ENCODE measurements at regions not wholly inside any gene's neighbourhood (a gene's known extent, or its start where the extent isn't known, plus 50 kb on each side); places are given as distances from the start of the nearest gene placed in this dataset.

GRCh38 chr2:183536290-183536689, 412.0 kb downstream of the NUP35 start:
- H3K79me2 ChIP-seq (ENCODE audit: insufficient read depth), result no peaks in the 10 kb centered on the region
- no peaks in the 10 kb centered on the region for H3F3A ChIP-seq (replicated peaks; ENCODE audit: insufficient read depth)
- no peak overlapping the region for H3K4me3 ChIP-seq (ENCODE audit: low read depth in 2 of 2, low read length in 1 of 2)
- no peaks in the 10 kb centered on the region for H3K9me2 ChIP-seq
- ChIA-PET POLR2A (no interaction called here), CTCF (no interaction called here)
- H3K4me2 ChIP-seq, result no peak overlapping the region
- H2AFZ ChIP-seq (ENCODE audit: low read depth), result no peak overlapping the region
- H3K9ac ChIP-seq, result no peak overlapping the region
- no peaks in the 10 kb centered on the region for H3K27me3 ChIP-seq (ENCODE audit: insufficient read depth)
- H3K4me1 ChIP-seq (ENCODE audit: control insufficient read depth in 1 of 2, insufficient read depth in 2 of 2, low read depth in 1 of 2, low read length in 1 of 2), result no peaks in the 10 kb centered on the region; a peak in 1 of 4 replicates
- 55% methylated on average over 3 of the region's 3 CpGs for WGBS (ENCODE audit: low lambda C conversion rate)
- H3K36me3 ChIP-seq (replicated peaks in 1 of 2; ENCODE audit: control insufficient read depth in 1 of 2, insufficient read depth in 2 of 2, low read length in 1 of 2), result no peaks in the 10 kb centered on the region
- no peaks in the 10 kb centered on the region for H3K9me3 ChIP-seq
- H3K27ac ChIP-seq (ENCODE audit: low read depth in 2 of 2, low read length in 1 of 2), result no peak overlapping the region
- H4K20me1 ChIP-seq (ENCODE audit: insufficient read depth), result no peaks in the 10 kb centered on the region
- TF ChIP-seq CHD2 (IDR thresholded peaks at IDR 0.05; ENCODE audit: low read length, partially characterized antibody) (no peak), TAF1 (IDR thresholded peaks at IDR 0.05; ENCODE audit: borderline replicate concordance, low read depth, low read length) (no peak), TEAD4 (IDR thresholded peaks at IDR 0.05; ENCODE audit: borderline replicate concordance, insufficient read depth) (no peak), RXRA (IDR thresholded peaks at IDR 0.05; ENCODE audit: borderline replicate concordance, low read depth) (no peak), TCF12 (IDR thresholded peaks at IDR 0.05) (no peak), JUND (IDR thresholded peaks at IDR 0.05) (no peak), ZBTB33 (IDR thresholded peaks at IDR 0.05; ENCODE audit: borderline replicate concordance, low read depth) (no peak), EZH2phosphoT487 (IDR thresholded peaks at IDR 0.05; ENCODE audit: borderline replicate concordance, low read depth) (no peak), RCOR1 (IDR thresholded peaks at IDR 0.05; ENCODE audit: low read length) (no peak)
- TF ChIP-seq, protein P1, sequence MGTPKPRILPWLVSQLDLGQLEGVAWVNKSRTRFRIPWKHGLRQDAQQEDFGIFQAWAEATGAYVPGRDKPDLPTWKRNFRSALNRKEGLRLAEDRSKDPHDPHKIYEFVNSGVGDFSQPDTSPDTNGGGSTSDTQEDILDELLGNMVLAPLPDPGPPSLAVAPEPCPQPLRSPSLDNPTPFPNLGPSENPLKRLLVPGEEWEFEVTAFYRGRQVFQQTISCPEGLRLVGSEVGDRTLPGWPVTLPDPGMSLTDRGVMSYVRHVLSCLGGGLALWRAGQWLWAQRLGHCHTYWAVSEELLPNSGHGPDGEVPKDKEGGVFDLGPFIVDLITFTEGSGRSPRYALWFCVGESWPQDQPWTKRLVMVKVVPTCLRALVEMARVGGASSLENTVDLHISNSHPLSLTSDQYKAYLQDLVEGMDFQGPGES (IDR thresholded peaks at IDR 0.05; ENCODE audit: low read depth, low read length), result no peak
- DNase-seq, result no peak

DNA sequence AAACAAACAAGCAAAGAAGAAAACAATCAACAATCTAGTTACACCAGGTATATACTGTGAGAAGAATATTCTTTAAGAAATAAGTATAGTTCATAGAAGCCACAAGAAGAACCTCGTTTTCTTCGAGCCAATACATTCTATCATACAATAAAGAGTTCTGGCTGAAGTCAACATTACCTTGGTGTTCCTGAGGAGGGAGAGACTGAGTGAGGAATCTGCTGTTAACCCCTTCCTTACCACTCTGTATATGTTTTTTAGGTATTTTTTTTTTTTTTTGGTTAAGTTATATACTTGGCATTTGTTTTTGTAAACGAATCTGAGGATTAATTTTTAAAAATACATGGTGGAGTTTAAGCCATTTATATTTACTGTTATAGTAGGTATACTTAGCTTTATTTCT, 412.5 kb downstream of the NUP35 start:
- Histone ChIP-seq H3K4me3 (ENCODE audit: low read depth in 2 of 2, low read length in 1 of 2) (no peak overlapping the region), H3F3A (replicated peaks; ENCODE audit: insufficient read depth) (no peaks in the 10 kb centered on the region), H3K79me2 (ENCODE audit: insufficient read depth) (no peaks in the 10 kb centered on the region), H3K4me2 (no peak overlapping the region), H3K9ac (no peak overlapping the region), H3K27ac (ENCODE audit: low read depth in 2 of 2, low read length in 1 of 2) (no peak overlapping the region), H3K27me3 (ENCODE audit: insufficient read depth) (no peaks in the 10 kb centered on the region), H3K4me1 (ENCODE audit: control insufficient read depth in 1 of 2, insufficient read depth in 2 of 2, low read depth in 1 of 2, low read length in 1 of 2) (no peaks in the 10 kb centered on the region; a peak in 1 of 4 replicates), H3K9me3 (no peaks in the 10 kb centered on the region), H3K36me3 (replicated peaks in 1 of 2; ENCODE audit: control insufficient read depth in 1 of 2, insufficient read depth in 2 of 2, low read length in 1 of 2) (no peaks in the 10 kb centered on the region), H2AFZ (ENCODE audit: low read depth) (no peak overlapping the region), H3K9me2 (no peaks in the 10 kb centered on the region), H4K20me1 (ENCODE audit: insufficient read depth) (no peaks in the 10 kb centered on the region)
- CTCF ChIA-PET, result interaction anchor here (0.6 to 2.7 kb wide), 2 partner anchors 9 to 1856 kb away, joined by 4 to 7 read pairs; no protein-coding TSS in a partner anchor
- WGBS (ENCODE audit: low lambda C conversion rate), result 65% methylated on average over 3 of the region's 3 CpGs
- POLR2A ChIA-PET, result no interaction called here
- DNase-seq, result no peak
- TF ChIP-seq FOXJ3 (CRISPR knock-in tag; IDR thresholded peaks at IDR 0.05) (no peak), RCOR1 (IDR thresholded peaks at IDR 0.05; ENCODE audit: low read length) (no peak), POLR2AphosphoS5 (IDR thresholded peaks at IDR 0.05; ENCODE audit: low read depth, low read length) (no peak), MEF2A (IDR thresholded peaks at IDR 0.05; ENCODE audit: borderline replicate concordance, low read depth) (no peak), NFIC (IDR thresholded peaks at IDR 0.05; ENCODE audit: borderline replicate concordance) (no peak), ZBTB33 (IDR thresholded peaks at IDR 0.05; ENCODE audit: borderline replicate concordance, low read depth) (no peak), PBX3 (IDR thresholded peaks at IDR 0.05) (no peak), USF2 (IDR thresholded peaks at IDR 0.05; ENCODE audit: borderline replicate concordance, low read depth, low read length) (no peak)
- TF ChIP-seq, protein P2, sequence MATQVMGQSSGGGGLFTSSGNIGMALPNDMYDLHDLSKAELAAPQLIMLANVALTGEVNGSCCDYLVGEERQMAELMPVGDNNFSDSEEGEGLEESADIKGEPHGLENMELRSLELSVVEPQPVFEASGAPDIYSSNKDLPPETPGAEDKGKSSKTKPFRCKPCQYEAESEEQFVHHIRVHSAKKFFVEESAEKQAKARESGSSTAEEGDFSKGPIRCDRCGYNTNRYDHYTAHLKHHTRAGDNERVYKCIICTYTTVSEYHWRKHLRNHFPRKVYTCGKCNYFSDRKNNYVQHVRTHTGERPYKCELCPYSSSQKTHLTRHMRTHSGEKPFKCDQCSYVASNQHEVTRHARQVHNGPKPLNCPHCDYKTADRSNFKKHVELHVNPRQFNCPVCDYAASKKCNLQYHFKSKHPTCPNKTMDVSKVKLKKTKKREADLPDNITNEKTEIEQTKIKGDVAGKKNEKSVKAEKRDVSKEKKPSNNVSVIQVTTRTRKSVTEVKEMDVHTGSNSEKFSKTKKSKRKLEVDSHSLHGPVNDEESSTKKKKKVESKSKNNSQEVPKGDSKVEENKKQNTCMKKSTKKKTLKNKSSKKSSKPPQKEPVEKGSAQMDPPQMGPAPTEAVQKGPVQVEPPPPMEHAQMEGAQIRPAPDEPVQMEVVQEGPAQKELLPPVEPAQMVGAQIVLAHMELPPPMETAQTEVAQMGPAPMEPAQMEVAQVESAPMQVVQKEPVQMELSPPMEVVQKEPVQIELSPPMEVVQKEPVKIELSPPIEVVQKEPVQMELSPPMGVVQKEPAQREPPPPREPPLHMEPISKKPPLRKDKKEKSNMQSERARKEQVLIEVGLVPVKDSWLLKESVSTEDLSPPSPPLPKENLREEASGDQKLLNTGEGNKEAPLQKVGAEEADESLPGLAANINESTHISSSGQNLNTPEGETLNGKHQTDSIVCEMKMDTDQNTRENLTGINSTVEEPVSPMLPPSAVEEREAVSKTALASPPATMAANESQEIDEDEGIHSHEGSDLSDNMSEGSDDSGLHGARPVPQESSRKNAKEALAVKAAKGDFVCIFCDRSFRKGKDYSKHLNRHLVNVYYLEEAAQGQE (IDR thresholded peaks at IDR 0.05; ENCODE audit: low read depth, low read length), result no peak

Data from SK-N-SH (cell line).